HCT116 (cell line): ENCODE measurements at regions not wholly inside any gene's neighbourhood (a gene's known extent, or its start where the extent isn't known, plus 50 kb on each side); places are given as distances from the start of the nearest gene placed in this dataset.

Experiments used
- ATAC-seq: fragments of 200-7000 bp; cut with Tn5 transposase; 2 replicates; pipeline ENCODE4 v1.9.1; 2020; ENCODE audit warnings: mild to moderate bottlenecking, moderate library complexity
- BruUV-seq: library from RNA; stranded (reverse); fragments of 400-500 nt; replicated peaks from 2 replicates; lab custom pipeline; 2021; lab: Mats Ljungman, UMichigan
- CTCF ChIA-PET: fragments of 300-600 bp; sonication (Branson Sonifier 250); formaldehyde crosslinking; loops from one replicate; lab custom pipeline; 2021; ENCODE audit warnings: antibody characterized with exemption; lab: Charles Lee
- POLR2A ChIA-PET: fragments of 300-600, 350-600 bp; sonication (Branson Sonifier 250); formaldehyde crosslinking; loops from one replicate; lab custom pipeline; 2021; ENCODE audit warnings: antibody characterized with exemption; lab: Charles Lee
- RAD21 ChIA-PET, 2 experiments: fragments of 300-600 bp; sonication (Branson Sonifier 250); formaldehyde crosslinking; loops; one replicate each; lab custom pipeline; 2023; ENCODE audit warnings: low total read pairs in 2 of 2; ENCODE audit not compliant: uncharacterized antibody in 2 of 2, unreplicated experiment in 2 of 2, low non-redundant PET in 1 of 2; lab: Charles Lee
- DNase-seq: peaks from one replicate; pipeline ENCODE4 v3.0.0-alpha.2; 2010; ENCODE audit warnings: low read depth, low spot score
- H2AFZ ChIP-seq: fragments of 200-600 bp; shearing (Covaris generic), sonication (generic); 2 replicates; pipeline ENCODE4 v1.6.1; 2017; ENCODE audit warnings: low read depth, mixed run types, mixed read lengths, antibody characterized with exemption, low read length; ENCODE audit not compliant: poor library complexity, severe bottlenecking
- H3K27ac ChIP-seq: 2 replicates; pipeline ENCODE4 v1.5.1; 2012; ENCODE audit warnings: low read depth, low read length
- H3K27me3 ChIP-seq: fragments of 200-600 bp; sonication (generic); 2 replicates; pipeline ENCODE4 v1.6.1; 2016; ENCODE audit warnings: mixed run types, low read length, mixed read lengths; ENCODE audit not compliant: insufficient read depth
- H3K36me3 ChIP-seq, 2 experiments: fragments of 200-500 bp in 1 of 2; fragments of 200-600 bp in 1 of 2; sonication (Bioruptor generic) in 1 of 2; sonication (generic) in 1 of 2; 2 replicates each; pipeline versions ENCODE4 v1.5.1 to v1.6.1; 2014 to 2016; ENCODE audit warnings: low read length in 2 of 2, inconsistent platforms in 1 of 2, mixed read lengths in 1 of 2, mixed run types in 1 of 2; ENCODE audit not compliant: insufficient read depth in 2 of 2, control insufficient read depth in 1 of 2
- H3K4me1 ChIP-seq, 2 experiments: fragments of 200-600 bp in 1 of 2; sonication (generic) in 1 of 2; 2 replicates each; pipeline versions ENCODE4 v1.5.1 to v1.6.1; 2012 to 2017; ENCODE audit warnings: low read length in 2 of 2, inconsistent platforms in 1 of 2, mild to moderate bottlenecking in 1 of 2, mixed read lengths in 1 of 2, mixed run types in 1 of 2, moderate library complexity in 1 of 2; ENCODE audit not compliant: insufficient read depth in 2 of 2, control insufficient read depth in 1 of 2
- H3K4me2 ChIP-seq: fragments of 200-600 bp; sonication (generic); 2 replicates; pipeline ENCODE4 v1.6.1; 2017; ENCODE audit warnings: mixed run types, low read length, mixed read lengths
- H3K4me3 ChIP-seq, 2 experiments: fragments of 200-600 bp in 1 of 2; sonication (generic) in 1 of 2; replicated peaks in 1 of 2; 2 replicates each; pipeline ENCODE4 v1.5.1; 2011 to 2016; ENCODE audit warnings: low read length in 2 of 2, control low read depth in 1 of 2, low read depth in 1 of 2, mild to moderate bottlenecking in 1 of 2, mixed read lengths in 1 of 2, mixed run types in 1 of 2
- H3K79me2 ChIP-seq: fragments of 200-600 bp; sonication (generic); 2 replicates; pipeline ENCODE4 v1.6.1; 2017; ENCODE audit warnings: mild to moderate bottlenecking, mixed run types, low read length, moderate library complexity, mixed read lengths; ENCODE audit not compliant: insufficient read depth
- H3K9ac ChIP-seq: fragments of 200-600 bp; sonication (generic); 2 replicates; pipeline ENCODE4 v1.6.1; 2016; ENCODE audit warnings: low read length, mixed read lengths
- H3K9me2 ChIP-seq: fragments of 200-600 bp; sonication (generic), shearing (Covaris generic); 2 replicates; pipeline ENCODE4 v1.6.1; 2017; ENCODE audit warnings: mixed run types, mild to moderate bottlenecking, moderate library complexity; ENCODE audit not compliant: insufficient read depth
- H3K9me3 ChIP-seq, 2 experiments: fragments of 200-500 bp in 1 of 2; fragments of 200-600 bp in 1 of 2; sonication (Bioruptor generic) in 1 of 2; sonication (generic) in 1 of 2; 2 replicates each; pipeline ENCODE4 v1.6.1; 2014 to 2017; ENCODE audit warnings: low read length in 2 of 2, mixed read lengths in 2 of 2, inconsistent platforms in 1 of 2, low read depth in 1 of 2, mild to moderate bottlenecking in 1 of 2, mixed run types in 1 of 2, moderate library complexity in 1 of 2; ENCODE audit not compliant: control insufficient read depth in 1 of 2, insufficient read depth in 1 of 2
- H4K20me1 ChIP-seq: fragments of 200-600 bp; sonication (generic), shearing (Covaris generic); 2 replicates; pipeline ENCODE4 v1.6.1; 2017; ENCODE audit warnings: mixed run types, mild to moderate bottlenecking, moderate library complexity; ENCODE audit not compliant: insufficient read depth
- ATF3 ChIP-seq: IDR thresholded peaks from 2 replicates; pipeline ENCODE4 v1.6.1; 2012
- CBX3 ChIP-seq: IDR thresholded peaks from 2 replicates; pipeline ENCODE4 v1.6.1; 2012; ENCODE audit warnings: low read depth
- EGR1 ChIP-seq: IDR thresholded peaks from 2 replicates; pipeline ENCODE4 v1.6.1; 2012; ENCODE audit warnings: low read depth
- EZH2phosphoT487 ChIP-seq: fragments of 200-600 bp; IDR thresholded peaks from 2 replicates; pipeline ENCODE4 v1.6.1; 2018; ENCODE audit warnings: antibody characterized with exemption, borderline replicate concordance
- POLR2A ChIP-seq: IDR thresholded peaks from 2 replicates; pipeline ENCODE4 v1.7.0; 2011; ENCODE audit warnings: borderline replicate concordance; ENCODE audit not compliant: insufficient read depth, insufficient read length; ENCODE audit errors: extremely low read depth
- POLR2AphosphoS5 ChIP-seq: IDR thresholded peaks from 2 replicates; pipeline ENCODE4 v1.6.1; 2011; ENCODE audit warnings: mild to moderate bottlenecking, low read depth, low read length, moderate library complexity
- RAD21 ChIP-seq: IDR thresholded peaks from 2 replicates; pipeline ENCODE4 v1.6.1; 2012; ENCODE audit warnings: low read depth, mild to moderate bottlenecking
- REST ChIP-seq: IDR thresholded peaks from 2 replicates; pipeline ENCODE4 v1.6.1; 2012; ENCODE audit warnings: low read depth
- SP1 ChIP-seq: IDR thresholded peaks from 2 replicates; pipeline ENCODE4 v1.6.1; 2012; ENCODE audit warnings: low read depth
- SRF ChIP-seq: IDR thresholded peaks from 2 replicates; pipeline ENCODE4 v1.6.1; 2012; ENCODE audit warnings: low read depth
- TCF7L2 ChIP-seq: IDR thresholded peaks from 2 replicates; pipeline ENCODE4 v1.7.0; 2011; ENCODE audit warnings: borderline replicate concordance, inconsistent platforms; ENCODE audit not compliant: insufficient read depth, insufficient read length; ENCODE audit errors: extremely low read depth
- ZBTB33 ChIP-seq: IDR thresholded peaks from 2 replicates; pipeline ENCODE4 v1.6.1; 2011; ENCODE audit warnings: mild to moderate bottlenecking, low read length, moderate library complexity; ENCODE audit not compliant: insufficient replicate concordance; ENCODE audit errors: extremely low read depth
- ZFX ChIP-seq: fragments of 450-650 bp; IDR thresholded peaks from 2 replicates; pipeline ENCODE4 v1.6.1; 2017
- ZNF274 ChIP-seq: fragments of 200-500 bp; sonication (Bioruptor generic); IDR thresholded peaks from 2 replicates; pipeline ENCODE4 v1.6.1; 2014; ENCODE audit warnings: mild to moderate bottlenecking, low read depth, low read length, inconsistent platforms
- intact Hi-C: fragments of 100-400 bp; cut with micrococcal nuclease; formaldehyde crosslinking; loops from 2 replicates; pipeline ENCODE4 v1.10.0; 2022
- TF ChIP-seq, protein P1 (sequence below): IDR thresholded peaks from 2 replicates; pipeline ENCODE4 v1.6.1; 2012
- TF ChIP-seq, protein P2 (sequence below), 3 experiments: fragments of 200-600 bp in 1 of 3; sonication (generic) in 1 of 3; IDR thresholded peaks in 2 of 3; conservative IDR thresholded peaks in 1 of 3; 2 replicates each; pipeline ENCODE4 v1.5.1; 2012 to 2017; ENCODE audit warnings: low read depth in 2 of 3, low read length in 2 of 3, antibody characterized with exemption in 1 of 3, borderline replicate concordance in 1 of 3, control low read depth in 1 of 3, mild to moderate bottlenecking in 1 of 3, mixed read lengths in 1 of 3, mixed run types in 1 of 3, moderate library complexity in 1 of 3; ENCODE audit not compliant: insufficient read depth in 1 of 3

GRCh38 chr17:71748872-71749271 lies 371.9 kb upstream of the SOX9 start:
- ChIA-PET CTCF (no interaction called here), POLR2A (no interaction called here), RAD21 (no interaction called here)
- no peaks in the 10 kb centered on the region for H3K4me1 ChIP-seq
- H3K9me2 ChIP-seq, result no peaks in the 10 kb centered on the region
- no TSS peak for BruUV-seq
- H4K20me1 ChIP-seq, result no peaks in the 10 kb centered on the region
- no peaks in the 10 kb centered on the region for H3K36me3 ChIP-seq
- H3K4me2 ChIP-seq, result no peak overlapping the region
- no peak for DNase-seq
- no peak overlapping the region for H3K9ac ChIP-seq
- no peak overlapping the region for H3K4me3 ChIP-seq
- no peak for ATAC-seq
- no peaks in the 10 kb centered on the region for H3K9me3 ChIP-seq
- H3K79me2 ChIP-seq, result no peaks in the 10 kb centered on the region
- no peaks in the 10 kb centered on the region for H3K27me3 ChIP-seq
- intact Hi-C loops, result no loop called here
- H3K27ac ChIP-seq, result no peak overlapping the region
- H2AFZ ChIP-seq, result no peak overlapping the region
- TF ChIP-seq REST (no peak), EGR1 (no peak), ZNF274 (no peak), SRF (no peak), POLR2A (no peak), CBX3 (no peak), ZFX (no peak), RAD21 (no peak), EZH2phosphoT487 (no peak), ZBTB33 (no peak), SP1 (no peak), TCF7L2 (no peak), POLR2AphosphoS5 (no peak), ATF3 (no peak)
- TF ChIP-seq, protein P1, sequence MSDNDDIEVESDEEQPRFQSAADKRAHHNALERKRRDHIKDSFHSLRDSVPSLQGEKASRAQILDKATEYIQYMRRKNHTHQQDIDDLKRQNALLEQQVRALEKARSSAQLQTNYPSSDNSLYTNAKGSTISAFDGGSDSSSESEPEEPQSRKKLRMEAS, result no peak
- TF ChIP-seq, protein P2, sequence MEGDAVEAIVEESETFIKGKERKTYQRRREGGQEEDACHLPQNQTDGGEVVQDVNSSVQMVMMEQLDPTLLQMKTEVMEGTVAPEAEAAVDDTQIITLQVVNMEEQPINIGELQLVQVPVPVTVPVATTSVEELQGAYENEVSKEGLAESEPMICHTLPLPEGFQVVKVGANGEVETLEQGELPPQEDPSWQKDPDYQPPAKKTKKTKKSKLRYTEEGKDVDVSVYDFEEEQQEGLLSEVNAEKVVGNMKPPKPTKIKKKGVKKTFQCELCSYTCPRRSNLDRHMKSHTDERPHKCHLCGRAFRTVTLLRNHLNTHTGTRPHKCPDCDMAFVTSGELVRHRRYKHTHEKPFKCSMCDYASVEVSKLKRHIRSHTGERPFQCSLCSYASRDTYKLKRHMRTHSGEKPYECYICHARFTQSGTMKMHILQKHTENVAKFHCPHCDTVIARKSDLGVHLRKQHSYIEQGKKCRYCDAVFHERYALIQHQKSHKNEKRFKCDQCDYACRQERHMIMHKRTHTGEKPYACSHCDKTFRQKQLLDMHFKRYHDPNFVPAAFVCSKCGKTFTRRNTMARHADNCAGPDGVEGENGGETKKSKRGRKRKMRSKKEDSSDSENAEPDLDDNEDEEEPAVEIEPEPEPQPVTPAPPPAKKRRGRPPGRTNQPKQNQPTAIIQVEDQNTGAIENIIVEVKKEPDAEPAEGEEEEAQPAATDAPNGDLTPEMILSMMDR (IDR thresholded peaks at IDR 0.05 in 2 of 3, conservative IDR thresholded peaks at IDR 0.05 in 1 of 3; ENCODE audit: borderline replicate concordance in 1 of 3, insufficient read depth in 1 of 3, low read depth in 2 of 3, low read length in 2 of 3), result no peak
